Cardiac fibroblast (primary cell): ENCODE measurements at regions not wholly inside any gene's neighbourhood (a gene's known extent, or its start where the extent isn't known, plus 50 kb on each side); places are given as distances from the start of the nearest gene placed in this dataset.

Source experiments
- DNase-seq, 2 donors: peaks; one replicate each; pipeline versions ENCODE4 v3.0.0 to v3.0.0-alpha.2; 2010; ENCODE audit warnings: low read depth in 2 of 2
- H3K4me3 ChIP-seq, 2 donors: replicated peaks in 1 of 2; 1 replicate in 1 of 2; 2 replicates in 1 of 2; pipeline ENCODE4 v1.5.1; 2011; ENCODE audit warnings: low read depth in 2 of 2, low read length in 2 of 2, mild to moderate bottlenecking in 2 of 2, moderate library complexity in 1 of 2
- CTCF ChIP-seq: IDR thresholded peaks from one replicate; pipeline ENCODE4 v1.5.1; 2011; ENCODE audit warnings: low read depth, mild to moderate bottlenecking, low read length, inconsistent platforms

DNA sequence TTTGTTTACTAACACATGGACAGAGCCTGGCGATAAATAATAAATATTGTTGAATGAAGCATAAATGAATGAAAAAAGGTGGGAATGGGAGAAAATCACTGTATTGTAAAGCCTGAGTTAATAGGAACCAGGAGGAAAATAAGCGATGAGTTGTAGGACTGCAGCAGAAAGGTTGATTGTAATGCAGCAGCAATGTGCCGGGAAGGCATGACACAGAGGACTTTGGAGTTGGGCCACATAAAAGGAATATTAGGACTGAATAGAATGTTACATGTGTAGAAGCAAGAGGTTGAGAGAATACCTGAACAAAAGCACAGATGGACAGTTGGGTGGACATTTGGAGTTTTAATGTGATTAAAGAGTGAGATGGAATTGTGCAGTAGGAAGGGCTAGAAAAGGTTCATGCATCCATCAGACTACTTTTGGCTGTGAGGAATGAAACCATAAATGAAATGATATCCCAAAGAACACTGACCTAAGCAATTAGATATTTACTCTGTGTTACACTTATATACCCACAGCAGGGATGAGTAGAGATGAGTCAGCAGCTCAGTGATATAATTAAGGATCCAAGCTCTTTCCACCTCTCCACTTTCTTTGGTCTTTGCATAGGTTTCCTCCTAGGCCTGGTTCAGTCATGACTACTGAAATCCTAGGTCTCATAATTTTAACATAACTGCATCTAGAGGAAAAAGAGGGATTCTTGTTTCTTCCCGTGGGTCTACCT, 55.4 kb downstream of the CCER1 start:
- no peak for TF ChIP-seq CTCF
- peak in 1 of 2 donors; percentile 48 for DNase-seq

GRCh38 chr12:90897986-90898385, 57.0 kb downstream of the CCER1 start:
- peak in 1 of 2 donors; percentile 14 for DNase-seq
- no peak overlapping the region for H3K4me3 ChIP-seq
- no peak for TF ChIP-seq CTCF

More for the DNA sequence above, 55.4 kb downstream of the CCER1 start:
- no peak overlapping the region for H3K4me3 ChIP-seq

- TF ChIP-seq CTCF: no peak
- H3K4me3 ChIP-seq: no peak overlapping the region
- no peak for DNase-seq
Observed at GRCh38 chr12:90897316-90897715, 57.7 kb downstream of the CCER1 start.

- no peak for DNase-seq
- no peak for TF ChIP-seq CTCF
- no peak overlapping the region for H3K4me3 ChIP-seq
Observed at GRCh38 chr12:90896821-90897220, 58.2 kb downstream of the CCER1 start.

DNA sequence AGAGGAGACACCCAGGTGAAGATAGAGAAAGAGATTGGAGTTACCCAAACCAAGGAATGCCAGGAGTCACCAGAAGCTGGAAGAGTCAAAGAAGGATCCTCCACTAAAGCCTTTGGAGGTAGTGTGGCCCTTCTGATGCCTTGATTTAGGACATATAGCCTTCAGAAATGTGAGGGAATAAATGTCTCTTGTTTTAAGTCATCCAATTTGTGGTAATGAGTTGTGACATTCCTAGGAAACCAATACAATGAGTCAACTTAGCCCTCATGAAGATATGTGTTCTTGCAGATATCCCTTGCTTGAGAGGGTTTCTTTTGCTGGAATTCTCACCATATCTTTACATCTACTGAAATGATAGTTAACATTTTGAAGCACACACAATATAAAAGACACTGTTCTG, 58.8 kb downstream of the CCER1 start:
- no peak for TF ChIP-seq CTCF
- peak; percentile 51 to 86 for DNase-seq
- H3K4me3 ChIP-seq: no peak overlapping the region

- DNase-seq: no peak
- no peak for TF ChIP-seq CTCF
- no peak overlapping the region for H3K4me3 ChIP-seq
Observed at GRCh38 chr12:90888316-90888715, 66.7 kb downstream of the CCER1 start.

DNA sequence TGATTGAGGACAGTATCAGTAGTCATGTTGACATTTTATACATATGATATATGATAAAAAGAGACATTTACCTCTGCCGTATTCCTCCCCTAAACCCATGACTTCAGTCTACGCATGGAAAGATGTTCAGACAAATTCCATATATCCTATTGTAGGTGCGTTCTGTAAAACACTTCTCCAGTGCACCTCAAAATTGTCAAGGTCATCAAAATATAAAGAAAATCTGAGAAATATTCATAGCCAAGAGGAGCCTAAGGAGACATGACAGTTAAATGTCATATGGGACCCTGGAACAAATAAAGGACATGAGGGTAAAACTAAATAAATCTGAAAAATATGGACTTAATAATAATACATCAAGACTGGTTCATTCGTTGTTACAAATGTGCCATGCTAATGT, 71.5 kb downstream of the CCER1 start:
- no peak for TF ChIP-seq CTCF
- H3K4me3 ChIP-seq: no peak overlapping the region
- DNase-seq: no peak
